ENCODE measurements at regions not wholly inside any gene's neighbourhood (a gene's known extent, or its start where the extent isn't known, plus 50 kb on each side); places are given as distances from the start of the nearest gene placed in this dataset.

DNA sequence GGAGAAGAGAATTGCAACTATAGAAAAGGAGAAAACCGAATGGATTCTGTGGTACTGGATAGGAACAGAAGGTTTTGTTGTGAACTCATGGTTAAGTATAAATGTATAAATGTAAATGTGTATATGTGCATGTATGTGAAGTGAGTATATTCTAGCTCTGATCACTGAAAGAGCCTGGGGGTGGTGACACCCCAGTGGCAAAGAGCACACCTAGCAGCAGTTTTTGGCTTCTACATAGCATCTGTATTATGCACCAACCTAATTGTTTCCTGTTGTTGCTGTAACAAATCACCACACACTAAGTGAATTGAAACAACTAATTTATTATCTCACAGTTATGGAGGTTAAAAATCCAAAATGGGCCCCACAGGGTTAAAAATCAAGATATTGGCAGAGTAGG lies 455.4 kb downstream of the RPS24 start:
- H3K9me3 ChIP-seq (ENCODE audit: control insufficient read depth in 1 of 2, insufficient read depth in 1 of 2, low read depth in 1 of 2, low read length in 2 of 2): no peaks in the 10 kb centered on the region
- H3K27ac ChIP-seq (ENCODE audit: low read depth, low read length): no peak overlapping the region
- no peaks in the 10 kb centered on the region; the same call in 1 of the 2 replicates for H3K9me2 ChIP-seq (ENCODE audit: insufficient read depth)
- TF ChIP-seq, protein P1, sequence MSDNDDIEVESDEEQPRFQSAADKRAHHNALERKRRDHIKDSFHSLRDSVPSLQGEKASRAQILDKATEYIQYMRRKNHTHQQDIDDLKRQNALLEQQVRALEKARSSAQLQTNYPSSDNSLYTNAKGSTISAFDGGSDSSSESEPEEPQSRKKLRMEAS (IDR thresholded peaks at IDR 0.05): no peak
- TF ChIP-seq RAD21 (IDR thresholded peaks at IDR 0.05; ENCODE audit: low read depth): no peak
- no peak for TF ChIP-seq CEBPB (IDR thresholded peaks at IDR 0.05; ENCODE audit: low read depth)
- TF ChIP-seq CBX3 (IDR thresholded peaks at IDR 0.05; ENCODE audit: low read depth): no peak
- no peak for TF ChIP-seq FOSL1 (IDR thresholded peaks at IDR 0.05; ENCODE audit: low read depth)
- no TSS peak for BruUV-seq (replicated peaks)
- peaks cover under 1% of the 10 kb centered on the region; the same call in 1 of the 2 replicates for H3K27me3 ChIP-seq (ENCODE audit: insufficient read depth, low read length)
- H3K36me3 ChIP-seq (ENCODE audit: control insufficient read depth in 1 of 2, insufficient read depth in 2 of 2, low read length in 2 of 2): no peaks in the 10 kb centered on the region
- H2AFZ ChIP-seq (ENCODE audit: low read depth, low read length, poor library complexity, severe bottlenecking): no peak overlapping the region
- DNase-seq (ENCODE audit: low read depth, low spot score) (no peak), ATAC-seq (no peak)
- H3K79me2 ChIP-seq (ENCODE audit: insufficient read depth, low read length): no peaks in the 10 kb centered on the region
- POLR2A ChIA-PET: no interaction called here
- RAD21 ChIA-PET (ENCODE audit: low non-redundant PET in 1 of 2, low total read pairs in 2 of 2, uncharacterized antibody in 2 of 2, unreplicated experiment in 2 of 2): no interaction called here
- CTCF ChIA-PET: no interaction called here
- H3K9ac ChIP-seq (ENCODE audit: low read length): no peak overlapping the region
- no peaks in the 10 kb centered on the region for H4K20me1 ChIP-seq (ENCODE audit: insufficient read depth)
- no peak overlapping the region for H3K4me3 ChIP-seq (replicated peaks in 1 of 2; ENCODE audit: low read depth in 1 of 2, low read length in 2 of 2)
- H3K4me1 ChIP-seq (ENCODE audit: control insufficient read depth in 1 of 2, insufficient read depth in 2 of 2, low read length in 2 of 2): peaks cover 0 to 8% of the 10 kb centered on the region in 2 experiments; a peak in 2 of 4 replicates
- intact Hi-C loops (cut with micrococcal nuclease): no loop called here
- H3K4me2 ChIP-seq (ENCODE audit: low read length): no peak overlapping the region

DNA sequence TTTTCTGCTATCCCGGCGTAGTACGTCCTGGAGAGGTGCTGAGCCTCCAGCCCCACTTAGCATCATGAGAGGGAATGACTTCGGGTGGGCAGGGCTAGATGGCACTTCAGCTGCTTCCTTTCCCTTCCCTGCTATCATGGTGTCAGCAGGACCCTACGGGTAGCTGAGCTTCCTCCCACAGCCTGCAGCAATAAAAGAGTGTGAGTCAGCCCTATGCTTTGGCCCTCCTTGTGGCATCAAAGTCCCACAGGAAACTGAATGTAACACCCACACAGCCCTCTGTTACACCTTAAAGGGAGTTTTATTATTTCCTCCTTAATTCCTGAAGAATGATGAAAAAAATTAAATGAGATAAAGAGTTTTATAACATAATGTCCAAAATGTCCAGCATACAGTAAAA lies 458.1 kb downstream of the RPS24 start:
- POLR2A ChIA-PET: no interaction called here
- Histone ChIP-seq H3K27me3 (ENCODE audit: insufficient read depth, low read length) (no peaks in the 10 kb centered on the region), H3K27ac (ENCODE audit: low read depth, low read length) (no peak overlapping the region), H3K9ac (ENCODE audit: low read length) (no peak overlapping the region), H3K4me1 (ENCODE audit: control insufficient read depth in 1 of 2, insufficient read depth in 2 of 2, low read length in 2 of 2) (peaks cover 0 to 8% of the 10 kb centered on the region in 2 experiments; a peak in 2 of 4 replicates), H3K4me3 (replicated peaks in 1 of 2; ENCODE audit: low read depth in 1 of 2, low read length in 2 of 2) (no peak overlapping the region), H3K4me2 (ENCODE audit: low read length) (peak overlapping the region; percentile 7; the same call in 1 of the 2 replicates), H3K9me2 (ENCODE audit: insufficient read depth) (no peaks in the 10 kb centered on the region; the same call in 1 of the 2 replicates), H3K36me3 (ENCODE audit: control insufficient read depth in 1 of 2, insufficient read depth in 2 of 2, low read length in 2 of 2) (no peaks in the 10 kb centered on the region), H4K20me1 (ENCODE audit: insufficient read depth) (no peaks in the 10 kb centered on the region), H3K9me3 (ENCODE audit: control insufficient read depth in 1 of 2, insufficient read depth in 1 of 2, low read depth in 1 of 2, low read length in 2 of 2) (no peaks in the 10 kb centered on the region), H3K79me2 (ENCODE audit: insufficient read depth, low read length) (no peaks in the 10 kb centered on the region), H2AFZ (ENCODE audit: low read depth, low read length, poor library complexity, severe bottlenecking) (no peak overlapping the region)
- CTCF ChIA-PET: no interaction called here
- peak; percentile 61 for ATAC-seq
- TF ChIP-seq CTCF (IDR thresholded peaks at IDR 0.05 in 2 of 3, conservative IDR thresholded peaks at IDR 0.05 in 1 of 3; ENCODE audit: borderline replicate concordance in 1 of 3, insufficient read depth in 1 of 3, low read depth in 2 of 3, low read length in 2 of 3) (no peak), EGR1 (IDR thresholded peaks at IDR 0.05; ENCODE audit: low read depth) (peak; percentile 28; the same call in 1 of the 2 replicates)
- BruUV-seq (replicated peaks): no TSS peak
- intact Hi-C loops (cut with micrococcal nuclease): no loop called here
- DNase-seq (ENCODE audit: low read depth, low spot score): no peak
- RAD21 ChIA-PET (ENCODE audit: low non-redundant PET in 1 of 2, low total read pairs in 2 of 2, uncharacterized antibody in 2 of 2, unreplicated experiment in 2 of 2): no interaction called here

All from HCT116 (cell line).